ENCODE measurements at regions not wholly inside any gene's neighbourhood (a gene's known extent, or its start where the extent isn't known, plus 50 kb on each side); places are given as distances from the start of the nearest gene placed in this dataset.

DNA sequence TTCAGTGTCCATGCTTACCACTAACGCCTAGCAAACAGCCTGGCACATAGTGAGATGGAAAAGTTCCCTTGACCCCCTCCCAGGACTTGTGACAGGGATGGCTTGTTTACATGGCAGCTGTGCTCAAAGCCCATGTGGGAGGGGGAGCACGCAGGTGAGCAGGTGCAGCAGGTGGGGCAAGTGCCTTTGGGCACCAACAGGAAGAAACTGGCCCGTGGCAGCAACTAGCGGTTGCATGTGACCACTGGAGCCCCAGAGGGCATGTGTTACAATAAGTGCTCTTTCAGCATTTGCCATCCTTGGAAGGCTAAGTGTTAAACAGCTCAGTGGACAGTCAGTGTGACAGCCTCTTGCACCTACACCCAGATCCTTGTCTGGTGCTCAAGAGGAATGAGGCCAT, 734.6 kb downstream of the TUSC7 start (continued):
- TF ChIP-seq ZNF331 (CRISPR knock-in tag; IDR thresholded peaks at IDR 0.05; ENCODE audit: low read depth) (no peak), STAT1 (IDR thresholded peaks at IDR 0.05; ENCODE audit: unreplicated experiment) (no peak)

- Histone ChIP-seq H3K27me3 (ENCODE audit: insufficient read depth) (no peaks in the 10 kb centered on the region), H3K4me1 (ENCODE audit: insufficient read depth) (no peaks in the 10 kb centered on the region), H3K27ac (ENCODE audit: low read depth) (no peak overlapping the region), H3K79me2 (replicated peaks; ENCODE audit: insufficient read depth) (no peaks in the 10 kb centered on the region), H3F3A (replicated peaks; ENCODE audit: low read depth) (no peaks in the 10 kb centered on the region), H3K36me3 (ENCODE audit: insufficient read depth) (no peaks in the 10 kb centered on the region), H4K20me1 (replicated peaks; ENCODE audit: insufficient read depth) (no peaks in the 10 kb centered on the region), H3K4me2 (no peak overlapping the region), H2AFZ (no peak overlapping the region), H3K9me2 (ENCODE audit: insufficient read depth) (no peaks in the 10 kb centered on the region), H3K4me3 (no peak overlapping the region)
- ATAC-seq (no peak), DNase-seq (ENCODE audit: low spot score) (no peak)
- TF ChIP-seq POLR2AphosphoS5 (IDR thresholded peaks at IDR 0.05; ENCODE audit: low read depth) (no peak), EZH2phosphoT487 (IDR thresholded peaks at IDR 0.05; ENCODE audit: unreplicated experiment) (no peak), NANOG (IDR thresholded peaks at IDR 0.05; ENCODE audit: borderline replicate concordance) (no peak)
- Mint-ChIP-seq H3K4me3 (no peak overlapping the region), H3K27ac (no peak overlapping the region), H3K36me3 (ENCODE audit: low read depth) (no peaks in the 10 kb centered on the region), H3K4me1 (peaks cover 3% of the 10 kb centered on the region; the same call in 1 of the 3 replicates), H3K9me3 (no peaks in the 10 kb centered on the region), H3K27me3 (ENCODE audit: insufficient read depth, low read depth, poor library complexity) (no peaks in the 10 kb centered on the region)
Observed at GRCh38 chr3:117447419-117447818, 737.8 kb downstream of the TUSC7 start.

GRCh38 chr3:117450026-117450425, 740.4 kb downstream of the TUSC7 start:
- Histone ChIP-seq H3K27ac (ENCODE audit: low read depth) (no peak overlapping the region), H2AFZ (no peak overlapping the region), H3K4me3 (no peak overlapping the region), H3K27me3 (ENCODE audit: insufficient read depth) (no peaks in the 10 kb centered on the region), H3K4me1 (ENCODE audit: insufficient read depth) (no peaks in the 10 kb centered on the region), H3K9me2 (ENCODE audit: insufficient read depth) (no peaks in the 10 kb centered on the region), H3K4me2 (no peak overlapping the region), H3F3A (replicated peaks; ENCODE audit: low read depth) (no peaks in the 10 kb centered on the region), H3K79me2 (replicated peaks; ENCODE audit: insufficient read depth) (no peaks in the 10 kb centered on the region), H3K36me3 (ENCODE audit: insufficient read depth) (no peaks in the 10 kb centered on the region), H4K20me1 (replicated peaks; ENCODE audit: insufficient read depth) (no peaks in the 10 kb centered on the region)
- H3K27ac Mint-ChIP-seq = no peak overlapping the region
- H3K9me3 Mint-ChIP-seq = no peaks in the 10 kb centered on the region
- TF ChIP-seq ZNF114 (CRISPR knock-in tag; IDR thresholded peaks at IDR 0.05) (no peak), CREB1 (CRISPR knock-in tag; IDR thresholded peaks at IDR 0.05; ENCODE audit: low read depth) (no peak), POLR2AphosphoS5 (IDR thresholded peaks at IDR 0.05; ENCODE audit: low read depth) (no peak), EZH2phosphoT487 (IDR thresholded peaks at IDR 0.05; ENCODE audit: unreplicated experiment) (no peak), NANOG (IDR thresholded peaks at IDR 0.05; ENCODE audit: borderline replicate concordance) (no peak), EZH2 (IDR thresholded peaks at IDR 0.05; ENCODE audit: low read depth, unreplicated experiment) (no peak), STAT1 (IDR thresholded peaks at IDR 0.05; ENCODE audit: unreplicated experiment) (no peak), CTCF (conservative IDR thresholded peaks at IDR 0.05; ENCODE audit: low read depth in 2 of 2) (no peak), JUNB (IDR thresholded peaks at IDR 0.05; ENCODE audit: unreplicated experiment) (no peak)
- TF ChIP-seq, protein P1, sequence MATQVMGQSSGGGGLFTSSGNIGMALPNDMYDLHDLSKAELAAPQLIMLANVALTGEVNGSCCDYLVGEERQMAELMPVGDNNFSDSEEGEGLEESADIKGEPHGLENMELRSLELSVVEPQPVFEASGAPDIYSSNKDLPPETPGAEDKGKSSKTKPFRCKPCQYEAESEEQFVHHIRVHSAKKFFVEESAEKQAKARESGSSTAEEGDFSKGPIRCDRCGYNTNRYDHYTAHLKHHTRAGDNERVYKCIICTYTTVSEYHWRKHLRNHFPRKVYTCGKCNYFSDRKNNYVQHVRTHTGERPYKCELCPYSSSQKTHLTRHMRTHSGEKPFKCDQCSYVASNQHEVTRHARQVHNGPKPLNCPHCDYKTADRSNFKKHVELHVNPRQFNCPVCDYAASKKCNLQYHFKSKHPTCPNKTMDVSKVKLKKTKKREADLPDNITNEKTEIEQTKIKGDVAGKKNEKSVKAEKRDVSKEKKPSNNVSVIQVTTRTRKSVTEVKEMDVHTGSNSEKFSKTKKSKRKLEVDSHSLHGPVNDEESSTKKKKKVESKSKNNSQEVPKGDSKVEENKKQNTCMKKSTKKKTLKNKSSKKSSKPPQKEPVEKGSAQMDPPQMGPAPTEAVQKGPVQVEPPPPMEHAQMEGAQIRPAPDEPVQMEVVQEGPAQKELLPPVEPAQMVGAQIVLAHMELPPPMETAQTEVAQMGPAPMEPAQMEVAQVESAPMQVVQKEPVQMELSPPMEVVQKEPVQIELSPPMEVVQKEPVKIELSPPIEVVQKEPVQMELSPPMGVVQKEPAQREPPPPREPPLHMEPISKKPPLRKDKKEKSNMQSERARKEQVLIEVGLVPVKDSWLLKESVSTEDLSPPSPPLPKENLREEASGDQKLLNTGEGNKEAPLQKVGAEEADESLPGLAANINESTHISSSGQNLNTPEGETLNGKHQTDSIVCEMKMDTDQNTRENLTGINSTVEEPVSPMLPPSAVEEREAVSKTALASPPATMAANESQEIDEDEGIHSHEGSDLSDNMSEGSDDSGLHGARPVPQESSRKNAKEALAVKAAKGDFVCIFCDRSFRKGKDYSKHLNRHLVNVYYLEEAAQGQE (IDR thresholded peaks at IDR 0.05; ENCODE audit: unreplicated experiment) = no peak
- DNase-seq (ENCODE audit: low spot score) (no peak), ATAC-seq (no peak)
- H3K27me3 Mint-ChIP-seq (ENCODE audit: insufficient read depth, low read depth, poor library complexity) = no peaks in the 10 kb centered on the region
- H3K36me3 Mint-ChIP-seq (ENCODE audit: low read depth) = no peaks in the 10 kb centered on the region
- peaks cover 3% of the 10 kb centered on the region; the same call in 1 of the 3 replicates for H3K4me1 Mint-ChIP-seq
- no peak overlapping the region for H3K4me3 Mint-ChIP-seq

Data from GM23338 (cell line).